GM12878 (cell line): ENCODE measurements at regions not wholly inside any gene's neighbourhood (a gene's known extent, or its start where the extent isn't known, plus 50 kb on each side); places are given as distances from the start of the nearest gene placed in this dataset.

Experiments used
- ATAC-seq: fragments of 200-7000 bp; cut with Tn5 transposase; 3 replicates; pipeline ENCODE4 v1.9.1; 2020; ENCODE audit warnings: mild to moderate bottlenecking, moderate library complexity
- BruUV-seq: library from RNA; stranded (reverse); fragments of 400-500 nt; replicated peaks from 2 replicates; lab custom pipeline; 2021; lab: Mats Ljungman, UMichigan
- CTCF ChIA-PET: fragments of 300-600 bp; sonication (Branson Sonifier 250); formaldehyde crosslinking; extraction: SDS; loops from one replicate; lab custom pipeline; 2021; ENCODE audit warnings: inconsistent platforms; lab: Yijun Ruan, JAX
- POLR2A ChIA-PET: fragments of 350-600 bp; formaldehyde crosslinking; extraction: SDS; loops from one replicate; lab custom pipeline; 2021; ENCODE audit warnings: inconsistent platforms; lab: Charles Lee
- RAD21 ChIA-PET: fragments of 300-600 bp; sonication (Branson Sonifier 250); formaldehyde crosslinking; loops from one replicate; lab custom pipeline; 2023; ENCODE audit warnings: antibody characterized with exemption; ENCODE audit not compliant: unreplicated experiment; lab: Charles Lee
- SMC1A ChIA-PET: fragments of 300-600 bp; sonication (Branson Sonifier 250); formaldehyde crosslinking; loops from one replicate; lab custom pipeline; 2023; ENCODE audit not compliant: unreplicated experiment, uncharacterized antibody; lab: Charles Lee
- DNase-seq: peaks from one replicate; pipeline ENCODE4 v3.0.0-alpha.2; 2011; ENCODE audit warnings: low read depth, low spot score
- FAIRE-seq: peaks from 3 replicates; lab custom pipeline; 2011; peaks lifted over from hg19 to GRCh38; lab: Jason Lieb, UNC
- H2AFZ ChIP-seq: 2 replicates; pipeline ENCODE4 v1.6.0; 2011; ENCODE audit warnings: low read depth, low read length, control low read depth; ENCODE audit not compliant: control insufficient read depth
- H3K27ac ChIP-seq: 2 replicates; pipeline ENCODE4 v1.5.1; 2011; ENCODE audit warnings: control low read depth; ENCODE audit not compliant: control insufficient read depth, insufficient read depth
- H3K27me3 ChIP-seq, 2 experiments: replicated peaks in 1 of 2; 2 replicates each; pipeline versions ENCODE4 v1.6.0 to v1.6.1; 2011; ENCODE audit warnings: low read length in 1 of 2; ENCODE audit not compliant: control insufficient read depth in 2 of 2, insufficient read depth in 2 of 2
- H3K36me3 ChIP-seq, 2 experiments: 2 replicates each; pipeline ENCODE4 v1.5.1; 2011; ENCODE audit warnings: low read length in 1 of 2; ENCODE audit not compliant: control insufficient read depth in 2 of 2, insufficient read depth in 2 of 2
- H3K4me1 ChIP-seq: 2 replicates; pipeline ENCODE4 v1.6.1; 2011; ENCODE audit warnings: mild to moderate bottlenecking, low read length, moderate library complexity, mixed read lengths; ENCODE audit not compliant: control insufficient read depth, insufficient read depth
- H3K4me2 ChIP-seq: 2 replicates; pipeline ENCODE4 v1.6.0; 2011; ENCODE audit warnings: control low read depth; ENCODE audit not compliant: control insufficient read depth, insufficient read depth
- H3K4me3 ChIP-seq: fragments of 200-600 bp; sonication (generic); 2 replicates; pipeline ENCODE4 v1.5.1; 2016
- H3K79me2 ChIP-seq: 2 replicates; pipeline ENCODE4 v1.6.0; 2011; ENCODE audit warnings: low read length; ENCODE audit not compliant: control insufficient read depth, insufficient read depth
- H3K9ac ChIP-seq: 2 replicates; pipeline ENCODE4 v1.8.0; 2011; ENCODE audit warnings: low read length, control low read depth, mixed read lengths; ENCODE audit not compliant: control insufficient read depth, insufficient read depth
- H3K9me3 ChIP-seq: replicated peaks from 3 replicates; pipeline ENCODE4 v1.5.1; 2011; ENCODE audit warnings: mild to moderate bottlenecking, low read length; ENCODE audit not compliant: control insufficient read depth, insufficient read depth
- H4K20me1 ChIP-seq: 2 replicates; pipeline ENCODE4 v1.6.0; 2011; ENCODE audit not compliant: control insufficient read depth, insufficient read depth
- ATF7 ChIP-seq: fragments of 450-650 bp; IDR thresholded peaks from 2 replicates; pipeline ENCODE4 v1.6.1; 2016; ENCODE audit warnings: low read depth, mild to moderate bottlenecking
- ESRRA ChIP-seq: IDR thresholded peaks from 2 replicates; pipeline ENCODE4 v1.6.1; 2012; ENCODE audit warnings: mild to moderate bottlenecking, low read length, improper control_type of control experiment
- LARP7 ChIP-seq: fragments of 450-650 bp; IDR thresholded peaks from 2 replicates; pipeline ENCODE4 v1.6.1; 2017; ENCODE audit warnings: mild to moderate bottlenecking
- REST ChIP-seq: IDR thresholded peaks from 2 replicates; pipeline ENCODE4 v1.6.1; 2012; ENCODE audit warnings: mild to moderate bottlenecking, low read depth, low read length
- SIN3A ChIP-seq: IDR thresholded peaks from 2 replicates; pipeline ENCODE4 v1.6.1; 2012; ENCODE audit warnings: low read depth, low read length, improper control_type of control experiment
- SKIL ChIP-seq: fragments of 450-650 bp; IDR thresholded peaks from 2 replicates; pipeline ENCODE4 v1.6.1; 2017; ENCODE audit warnings: mild to moderate bottlenecking, low read depth, inconsistent platforms; ENCODE audit not compliant: poor library complexity, severe bottlenecking
- TCF3 ChIP-seq: IDR thresholded peaks from 2 replicates; pipeline ENCODE4 v1.6.1; 2012; ENCODE audit warnings: low read depth, mild to moderate bottlenecking, low read length, borderline replicate concordance; ENCODE audit not compliant: insufficient read depth
- TCF7 ChIP-seq: IDR thresholded peaks from 2 replicates; pipeline ENCODE4 v1.6.1; 2014; ENCODE audit warnings: antibody characterized with exemption, borderline replicate concordance
- WGBS: methylation state at CpG from one replicate; pipeline ENCODE4 v1.1.6; 2016; ENCODE audit warnings: low lambda C conversion rate; ENCODE audit not compliant: insufficient replicate concordance, insufficient coverage; ENCODE audit errors: missing lambda C conversion rate; 5-methylcytosine and 5-hydroxymethylcytosine counted together
- in situ Hi-C: fragments of 300-500 bp; cut with MboI; formaldehyde crosslinking; loops from 9 replicates; pipeline ENCODE4 v1.14.3; 2018; ENCODE audit warnings: mixed read lengths
- intact Hi-C: fragments of 100-400 bp; cut with micrococcal nuclease; formaldehyde crosslinking; loops from one replicate; pipeline ENCODE4 v1.14.2; 2022; ENCODE audit not compliant: unreplicated experiment
- TF ChIP-seq, protein P1 (sequence below): fragments of 450-650 bp; IDR thresholded peaks from 2 replicates; pipeline ENCODE4 v1.6.1; 2017; ENCODE audit warnings: antibody characterized with exemption, mild to moderate bottlenecking, moderate library complexity
- TF ChIP-seq, protein P2 (sequence below): fragments of 150-350 bp; IDR thresholded peaks from 2 replicates; pipeline ENCODE4 v1.6.1; 2014; ENCODE audit warnings: mild to moderate bottlenecking, low read depth, low read length
- TF ChIP-seq, protein P3 (sequence below): IDR thresholded peaks from 2 replicates; pipeline ENCODE4 v1.6.1; 2012; ENCODE audit warnings: low read depth, low read length, improper control_type of control experiment

DNA sequence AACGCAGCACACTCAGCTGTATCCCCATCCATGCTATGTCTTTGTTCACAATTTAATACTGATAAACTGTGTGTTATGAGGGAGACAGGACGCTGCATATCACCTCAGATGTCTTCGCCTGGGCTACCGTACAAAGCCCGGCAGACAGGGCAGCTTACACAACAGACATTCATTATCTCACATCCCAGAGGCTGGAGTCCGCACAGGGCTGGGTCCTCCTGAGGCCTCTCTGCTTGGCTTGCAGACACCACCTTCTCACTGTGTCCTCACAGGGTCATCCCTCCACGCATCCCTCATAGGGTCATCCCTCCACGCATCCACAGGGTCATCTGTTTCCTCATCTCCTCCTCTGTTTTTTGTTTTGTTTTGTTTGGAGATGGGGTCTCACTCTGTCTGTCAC is 61.2 kb downstream of the SHANK2 start:
- no peak for FAIRE-seq
- no peak overlapping the region for H3K4me3 ChIP-seq
- TF ChIP-seq, protein P1, sequence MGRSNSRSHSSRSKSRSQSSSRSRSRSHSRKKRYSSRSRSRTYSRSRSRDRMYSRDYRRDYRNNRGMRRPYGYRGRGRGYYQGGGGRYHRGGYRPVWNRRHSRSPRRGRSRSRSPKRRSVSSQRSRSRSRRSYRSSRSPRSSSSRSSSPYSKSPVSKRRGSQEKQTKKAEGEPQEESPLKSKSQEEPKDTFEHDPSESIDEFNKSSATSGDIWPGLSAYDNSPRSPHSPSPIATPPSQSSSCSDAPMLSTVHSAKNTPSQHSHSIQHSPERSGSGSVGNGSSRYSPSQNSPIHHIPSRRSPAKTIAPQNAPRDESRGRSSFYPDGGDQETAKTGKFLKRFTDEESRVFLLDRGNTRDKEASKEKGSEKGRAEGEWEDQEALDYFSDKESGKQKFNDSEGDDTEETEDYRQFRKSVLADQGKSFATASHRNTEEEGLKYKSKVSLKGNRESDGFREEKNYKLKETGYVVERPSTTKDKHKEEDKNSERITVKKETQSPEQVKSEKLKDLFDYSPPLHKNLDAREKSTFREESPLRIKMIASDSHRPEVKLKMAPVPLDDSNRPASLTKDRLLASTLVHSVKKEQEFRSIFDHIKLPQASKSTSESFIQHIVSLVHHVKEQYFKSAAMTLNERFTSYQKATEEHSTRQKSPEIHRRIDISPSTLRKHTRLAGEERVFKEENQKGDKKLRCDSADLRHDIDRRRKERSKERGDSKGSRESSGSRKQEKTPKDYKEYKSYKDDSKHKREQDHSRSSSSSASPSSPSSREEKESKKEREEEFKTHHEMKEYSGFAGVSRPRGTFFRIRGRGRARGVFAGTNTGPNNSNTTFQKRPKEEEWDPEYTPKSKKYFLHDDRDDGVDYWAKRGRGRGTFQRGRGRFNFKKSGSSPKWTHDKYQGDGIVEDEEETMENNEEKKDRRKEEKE = no peak
- TF ChIP-seq SKIL (no peak), ESRRA (no peak), SIN3A (no peak), REST (no peak), TCF3 (no peak), ATF7 (no peak), LARP7 (no peak), TCF7 (no peak)
- TF ChIP-seq, protein P2, sequence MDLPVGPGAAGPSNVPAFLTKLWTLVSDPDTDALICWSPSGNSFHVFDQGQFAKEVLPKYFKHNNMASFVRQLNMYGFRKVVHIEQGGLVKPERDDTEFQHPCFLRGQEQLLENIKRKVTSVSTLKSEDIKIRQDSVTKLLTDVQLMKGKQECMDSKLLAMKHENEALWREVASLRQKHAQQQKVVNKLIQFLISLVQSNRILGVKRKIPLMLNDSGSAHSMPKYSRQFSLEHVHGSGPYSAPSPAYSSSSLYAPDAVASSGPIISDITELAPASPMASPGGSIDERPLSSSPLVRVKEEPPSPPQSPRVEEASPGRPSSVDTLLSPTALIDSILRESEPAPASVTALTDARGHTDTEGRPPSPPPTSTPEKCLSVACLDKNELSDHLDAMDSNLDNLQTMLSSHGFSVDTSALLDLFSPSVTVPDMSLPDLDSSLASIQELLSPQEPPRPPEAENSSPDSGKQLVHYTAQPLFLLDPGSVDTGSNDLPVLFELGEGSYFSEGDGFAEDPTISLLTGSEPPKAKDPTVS = no peak
- TF ChIP-seq, protein P3, sequence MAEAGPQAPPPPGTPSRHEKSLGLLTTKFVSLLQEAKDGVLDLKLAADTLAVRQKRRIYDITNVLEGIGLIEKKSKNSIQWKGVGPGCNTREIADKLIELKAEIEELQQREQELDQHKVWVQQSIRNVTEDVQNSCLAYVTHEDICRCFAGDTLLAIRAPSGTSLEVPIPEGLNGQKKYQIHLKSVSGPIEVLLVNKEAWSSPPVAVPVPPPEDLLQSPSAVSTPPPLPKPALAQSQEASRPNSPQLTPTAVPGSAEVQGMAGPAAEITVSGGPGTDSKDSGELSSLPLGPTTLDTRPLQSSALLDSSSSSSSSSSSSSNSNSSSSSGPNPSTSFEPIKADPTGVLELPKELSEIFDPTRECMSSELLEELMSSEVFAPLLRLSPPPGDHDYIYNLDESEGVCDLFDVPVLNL = no peak
- H3K9ac ChIP-seq = no peak overlapping the region
- no peaks in the 10 kb centered on the region for H3K36me3 ChIP-seq
- intact Hi-C loops = no loop called here
- no peak overlapping the region for H3K4me2 ChIP-seq
- RAD21 ChIA-PET = no interaction called here
- H2AFZ ChIP-seq = no peak overlapping the region
- H3K4me1 ChIP-seq = no peaks in the 10 kb centered on the region
- BruUV-seq = no TSS peak
- WGBS = 46% methylated on average over 8 of the region's 8 CpGs
- DNase-seq = no peak
- H4K20me1 ChIP-seq = no peaks in the 10 kb centered on the region
- ATAC-seq = no peak
- CTCF ChIA-PET = no interaction called here
- no peaks in the 10 kb centered on the region for H3K79me2 ChIP-seq
- no peaks in the 10 kb centered on the region for H3K9me3 ChIP-seq
- in situ Hi-C loops = no loop called here
- no peak overlapping the region for H3K27ac ChIP-seq
- SMC1A ChIA-PET = no interaction called here
- POLR2A ChIA-PET = no interaction called here
- H3K27me3 ChIP-seq = peaks cover 0 to 3% of the 10 kb centered on the region in 2 experiments; a peak in 1 of 4 replicates
